Panc1 (cell line): ENCODE measurements at regions not wholly inside any gene's neighbourhood (a gene's known extent, or its start where the extent isn't known, plus 50 kb on each side); places are given as distances from the start of the nearest gene placed in this dataset.

ENCODE experiments used
- POLR2AphosphoS5 ChIP-seq: IDR thresholded peaks from 2 replicates; pipeline ENCODE4 v1.6.1; 2012; ENCODE audit warnings: mild to moderate bottlenecking, low read depth, low read length, moderate library complexity
- TF ChIP-seq, protein P1 (sequence below): fragments of 450-650 bp; IDR thresholded peaks from 2 replicates; pipeline ENCODE4 v1.5.1; 2017; ENCODE audit warnings: mild to moderate bottlenecking

DNA sequence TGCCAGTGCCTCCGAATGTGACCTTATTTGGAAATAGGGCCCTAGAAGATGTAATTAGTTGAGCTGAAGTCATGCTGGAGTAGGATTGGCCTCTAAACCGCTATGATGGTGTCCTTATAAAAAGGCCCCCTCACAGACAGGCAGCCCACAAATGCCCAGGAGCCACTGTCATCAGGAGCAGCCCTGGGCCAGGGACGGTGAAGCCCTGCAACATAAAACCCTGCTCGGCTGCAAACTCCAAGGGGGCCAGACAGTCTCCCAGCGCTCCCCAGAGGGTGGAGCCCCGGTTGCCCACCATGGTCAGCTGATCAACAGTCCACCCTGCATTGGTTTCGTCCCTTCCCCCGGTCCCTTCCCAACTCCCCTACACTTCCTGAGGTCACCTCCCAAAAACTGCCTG, 351.7 kb downstream of the FOXL1 start:
- TF ChIP-seq, protein P1, sequence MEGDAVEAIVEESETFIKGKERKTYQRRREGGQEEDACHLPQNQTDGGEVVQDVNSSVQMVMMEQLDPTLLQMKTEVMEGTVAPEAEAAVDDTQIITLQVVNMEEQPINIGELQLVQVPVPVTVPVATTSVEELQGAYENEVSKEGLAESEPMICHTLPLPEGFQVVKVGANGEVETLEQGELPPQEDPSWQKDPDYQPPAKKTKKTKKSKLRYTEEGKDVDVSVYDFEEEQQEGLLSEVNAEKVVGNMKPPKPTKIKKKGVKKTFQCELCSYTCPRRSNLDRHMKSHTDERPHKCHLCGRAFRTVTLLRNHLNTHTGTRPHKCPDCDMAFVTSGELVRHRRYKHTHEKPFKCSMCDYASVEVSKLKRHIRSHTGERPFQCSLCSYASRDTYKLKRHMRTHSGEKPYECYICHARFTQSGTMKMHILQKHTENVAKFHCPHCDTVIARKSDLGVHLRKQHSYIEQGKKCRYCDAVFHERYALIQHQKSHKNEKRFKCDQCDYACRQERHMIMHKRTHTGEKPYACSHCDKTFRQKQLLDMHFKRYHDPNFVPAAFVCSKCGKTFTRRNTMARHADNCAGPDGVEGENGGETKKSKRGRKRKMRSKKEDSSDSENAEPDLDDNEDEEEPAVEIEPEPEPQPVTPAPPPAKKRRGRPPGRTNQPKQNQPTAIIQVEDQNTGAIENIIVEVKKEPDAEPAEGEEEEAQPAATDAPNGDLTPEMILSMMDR, result no peak
- no peak for TF ChIP-seq POLR2AphosphoS5
